ENCODE measurements at regions not wholly inside any gene's neighbourhood (a gene's known extent, or its start where the extent isn't known, plus 50 kb on each side); places are given as distances from the start of the nearest gene placed in this dataset.

DNA sequence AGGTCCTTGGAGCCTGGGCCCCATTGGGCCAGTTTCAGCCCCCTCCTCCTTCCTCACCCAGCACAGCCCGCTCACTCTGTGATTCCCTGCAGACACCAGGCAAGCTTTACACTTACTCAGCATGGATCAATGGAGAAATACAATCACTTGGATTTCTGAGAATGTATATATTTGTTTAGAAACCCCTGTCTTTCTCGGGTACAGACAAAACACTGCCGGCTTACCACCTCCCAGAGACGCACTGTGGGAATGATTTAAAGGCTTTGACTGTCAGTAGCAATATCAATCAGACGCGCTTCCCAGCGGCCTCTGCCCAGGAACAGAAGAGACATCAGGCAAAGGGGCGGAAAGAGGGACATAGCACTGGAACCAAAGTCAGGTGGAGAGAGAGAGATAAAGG is 186.5 kb downstream of the MAFB start:
- ChIA-PET POLR2A (no interaction called here), CTCF (no interaction called here)
- no peak overlapping the region for H3K4me3 ChIP-seq (ENCODE audit: low read depth, low read length)
- no peaks in the 10 kb centered on the region for H3K36me3 ChIP-seq (ENCODE audit: control insufficient read depth in 2 of 2, insufficient read depth in 1 of 2, low read length in 2 of 2)
- TF ChIP-seq GLIS2 (tag by site-specific recombination; IDR thresholded peaks at IDR 0.05) = no peak
- H3K9me3 ChIP-seq (ENCODE audit: control insufficient read depth, insufficient read depth, low read depth, low read length) = no peaks in the 10 kb centered on the region
- H3K4me1 ChIP-seq (ENCODE audit: control insufficient read depth, insufficient read depth, low read length) = no peaks in the 10 kb centered on the region
- no peak overlapping the region for H3K27ac ChIP-seq (ENCODE audit: extremely low read depth, low read depth, low read length)

DNA sequence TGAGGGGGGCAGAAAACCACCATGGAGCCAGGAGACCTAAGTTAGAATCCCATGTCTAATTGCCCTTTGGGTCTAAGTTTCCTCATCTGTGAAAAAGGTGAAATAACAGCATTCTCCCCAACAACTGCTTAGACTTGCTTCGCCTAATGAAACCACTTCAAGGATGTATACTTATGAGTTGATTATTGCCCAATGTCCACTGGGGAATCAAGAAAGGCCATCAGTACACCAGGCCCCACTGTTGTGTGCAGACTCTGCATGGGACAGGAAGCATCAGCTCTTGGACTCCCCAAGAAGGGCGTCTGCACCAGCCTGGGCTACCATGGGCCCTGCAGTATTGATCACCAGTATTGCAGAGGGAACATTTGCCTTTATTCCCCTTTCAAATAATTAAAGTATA is 189.6 kb downstream of the MAFB start:
- TF ChIP-seq, protein P1, sequence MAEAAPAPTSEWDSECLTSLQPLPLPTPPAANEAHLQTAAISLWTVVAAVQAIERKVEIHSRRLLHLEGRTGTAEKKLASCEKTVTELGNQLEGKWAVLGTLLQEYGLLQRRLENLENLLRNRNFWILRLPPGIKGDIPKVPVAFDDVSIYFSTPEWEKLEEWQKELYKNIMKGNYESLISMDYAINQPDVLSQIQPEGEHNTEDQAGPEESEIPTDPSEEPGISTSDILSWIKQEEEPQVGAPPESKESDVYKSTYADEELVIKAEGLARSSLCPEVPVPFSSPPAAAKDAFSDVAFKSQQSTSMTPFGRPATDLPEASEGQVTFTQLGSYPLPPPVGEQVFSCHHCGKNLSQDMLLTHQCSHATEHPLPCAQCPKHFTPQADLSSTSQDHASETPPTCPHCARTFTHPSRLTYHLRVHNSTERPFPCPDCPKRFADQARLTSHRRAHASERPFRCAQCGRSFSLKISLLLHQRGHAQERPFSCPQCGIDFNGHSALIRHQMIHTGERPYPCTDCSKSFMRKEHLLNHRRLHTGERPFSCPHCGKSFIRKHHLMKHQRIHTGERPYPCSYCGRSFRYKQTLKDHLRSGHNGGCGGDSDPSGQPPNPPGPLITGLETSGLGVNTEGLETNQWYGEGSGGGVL (tag by site-specific recombination; IDR thresholded peaks at IDR 0.05) = no peak
- no peak for TF ChIP-seq ZNF544 (tag by site-specific recombination; IDR thresholded peaks at IDR 0.05)
- no peak for TF ChIP-seq ZNF792 (tag by site-specific recombination; IDR thresholded peaks at IDR 0.05)
- TF ChIP-seq, protein P2, sequence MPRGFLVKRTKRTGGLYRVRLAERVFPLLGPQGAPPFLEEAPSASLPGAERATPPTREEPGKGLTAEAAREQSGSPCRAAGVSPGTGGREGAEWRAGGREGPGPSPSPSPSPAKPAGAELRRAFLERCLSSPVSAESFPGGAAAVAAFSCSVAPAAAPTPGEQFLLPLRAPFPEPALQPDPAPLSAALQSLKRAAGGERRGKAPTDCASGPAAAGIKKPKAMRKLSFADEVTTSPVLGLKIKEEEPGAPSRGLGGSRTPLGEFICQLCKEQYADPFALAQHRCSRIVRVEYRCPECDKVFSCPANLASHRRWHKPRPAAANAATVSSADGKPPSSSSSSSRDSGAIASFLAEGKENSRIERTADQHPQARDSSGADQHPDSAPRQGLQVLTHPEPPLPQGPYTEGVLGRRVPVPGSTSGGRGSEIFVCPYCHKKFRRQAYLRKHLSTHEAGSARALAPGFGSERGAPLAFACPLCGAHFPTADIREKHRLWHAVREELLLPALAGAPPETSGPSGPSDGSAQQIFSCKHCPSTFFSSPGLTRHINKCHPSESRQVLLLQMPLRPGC (tag by site-specific recombination; IDR thresholded peaks at IDR 0.05) = no peak
- no peak for TF ChIP-seq ZNF214 (tag by site-specific recombination; IDR thresholded peaks at IDR 0.05; ENCODE audit: borderline replicate concordance)
- TF ChIP-seq ZBTB20 (tag by site-specific recombination; IDR thresholded peaks at IDR 0.05) = no peak
- TF ChIP-seq MEIS1 (CRISPR knock-in tag; IDR thresholded peaks at IDR 0.05; ENCODE audit: borderline replicate concordance) = no peak
- TF ChIP-seq ZNF677 (tag by site-specific recombination; IDR thresholded peaks at IDR 0.05) = no peak
- TF ChIP-seq, protein P3, sequence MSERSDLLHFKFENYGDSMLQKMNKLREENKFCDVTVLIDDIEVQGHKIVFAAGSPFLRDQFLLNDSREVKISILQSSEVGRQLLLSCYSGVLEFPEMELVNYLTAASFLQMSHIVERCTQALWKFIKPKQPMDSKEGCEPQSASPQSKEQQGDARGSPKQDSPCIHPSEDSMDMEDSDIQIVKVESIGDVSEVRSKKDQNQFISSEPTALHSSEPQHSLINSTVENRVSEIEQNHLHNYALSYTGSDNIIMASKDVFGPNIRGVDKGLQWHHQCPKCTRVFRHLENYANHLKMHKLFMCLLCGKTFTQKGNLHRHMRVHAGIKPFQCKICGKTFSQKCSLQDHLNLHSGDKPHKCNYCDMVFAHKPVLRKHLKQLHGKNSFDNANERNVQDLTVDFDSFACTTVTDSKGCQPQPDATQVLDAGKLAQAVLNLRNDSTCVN (tag by site-specific recombination; optimal IDR thresholded peaks at IDR 0.05) = no peak
- no peak for TF ChIP-seq ZNF211 (tag by site-specific recombination; IDR thresholded peaks at IDR 0.05; ENCODE audit: low read depth)
- TF ChIP-seq ZNF830 (tag by site-specific recombination; IDR thresholded peaks at IDR 0.05; ENCODE audit: low read depth) = no peak
- TF ChIP-seq CTCF (tag by site-specific recombination; IDR thresholded peaks at IDR 0.05) = no peak
- TF ChIP-seq ZNF302 (tag by site-specific recombination; IDR thresholded peaks at IDR 0.05; ENCODE audit: low read depth) = no peak
- no peak for TF ChIP-seq KLF10 (tag by site-specific recombination; IDR thresholded peaks at IDR 0.05)
- no peak for TF ChIP-seq ZNF2 (tag by site-specific recombination; IDR thresholded peaks at IDR 0.05)
- TF ChIP-seq YY2 (tag by site-specific recombination; IDR thresholded peaks at IDR 0.05) = no peak
- TF ChIP-seq ZNF350 (tag by site-specific recombination; IDR thresholded peaks at IDR 0.05) = no peak
- TF ChIP-seq ZFP41 (tag by site-specific recombination; IDR thresholded peaks at IDR 0.05; ENCODE audit: borderline replicate concordance) = no peak
- TF ChIP-seq, protein P4, sequence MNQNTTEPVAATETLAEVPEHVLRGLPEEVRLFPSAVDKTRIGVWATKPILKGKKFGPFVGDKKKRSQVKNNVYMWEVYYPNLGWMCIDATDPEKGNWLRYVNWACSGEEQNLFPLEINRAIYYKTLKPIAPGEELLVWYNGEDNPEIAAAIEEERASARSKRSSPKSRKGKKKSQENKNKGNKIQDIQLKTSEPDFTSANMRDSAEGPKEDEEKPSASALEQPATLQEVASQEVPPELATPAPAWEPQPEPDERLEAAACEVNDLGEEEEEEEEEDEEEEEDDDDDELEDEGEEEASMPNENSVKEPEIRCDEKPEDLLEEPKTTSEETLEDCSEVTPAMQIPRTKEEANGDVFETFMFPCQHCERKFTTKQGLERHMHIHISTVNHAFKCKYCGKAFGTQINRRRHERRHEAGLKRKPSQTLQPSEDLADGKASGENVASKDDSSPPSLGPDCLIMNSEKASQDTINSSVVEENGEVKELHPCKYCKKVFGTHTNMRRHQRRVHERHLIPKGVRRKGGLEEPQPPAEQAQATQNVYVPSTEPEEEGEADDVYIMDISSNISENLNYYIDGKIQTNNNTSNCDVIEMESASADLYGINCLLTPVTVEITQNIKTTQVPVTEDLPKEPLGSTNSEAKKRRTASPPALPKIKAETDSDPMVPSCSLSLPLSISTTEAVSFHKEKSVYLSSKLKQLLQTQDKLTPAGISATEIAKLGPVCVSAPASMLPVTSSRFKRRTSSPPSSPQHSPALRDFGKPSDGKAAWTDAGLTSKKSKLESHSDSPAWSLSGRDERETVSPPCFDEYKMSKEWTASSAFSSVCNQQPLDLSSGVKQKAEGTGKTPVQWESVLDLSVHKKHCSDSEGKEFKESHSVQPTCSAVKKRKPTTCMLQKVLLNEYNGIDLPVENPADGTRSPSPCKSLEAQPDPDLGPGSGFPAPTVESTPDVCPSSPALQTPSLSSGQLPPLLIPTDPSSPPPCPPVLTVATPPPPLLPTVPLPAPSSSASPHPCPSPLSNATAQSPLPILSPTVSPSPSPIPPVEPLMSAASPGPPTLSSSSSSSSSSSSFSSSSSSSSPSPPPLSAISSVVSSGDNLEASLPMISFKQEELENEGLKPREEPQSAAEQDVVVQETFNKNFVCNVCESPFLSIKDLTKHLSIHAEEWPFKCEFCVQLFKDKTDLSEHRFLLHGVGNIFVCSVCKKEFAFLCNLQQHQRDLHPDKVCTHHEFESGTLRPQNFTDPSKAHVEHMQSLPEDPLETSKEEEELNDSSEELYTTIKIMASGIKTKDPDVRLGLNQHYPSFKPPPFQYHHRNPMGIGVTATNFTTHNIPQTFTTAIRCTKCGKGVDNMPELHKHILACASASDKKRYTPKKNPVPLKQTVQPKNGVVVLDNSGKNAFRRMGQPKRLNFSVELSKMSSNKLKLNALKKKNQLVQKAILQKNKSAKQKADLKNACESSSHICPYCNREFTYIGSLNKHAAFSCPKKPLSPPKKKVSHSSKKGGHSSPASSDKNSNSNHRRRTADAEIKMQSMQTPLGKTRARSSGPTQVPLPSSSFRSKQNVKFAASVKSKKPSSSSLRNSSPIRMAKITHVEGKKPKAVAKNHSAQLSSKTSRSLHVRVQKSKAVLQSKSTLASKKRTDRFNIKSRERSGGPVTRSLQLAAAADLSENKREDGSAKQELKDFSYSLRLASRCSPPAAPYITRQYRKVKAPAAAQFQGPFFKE (tag by site-specific recombination; IDR thresholded peaks at IDR 0.05; ENCODE audit: borderline replicate concordance) = no peak
- Histone ChIP-seq H3K4me1 (ENCODE audit: control insufficient read depth, insufficient read depth, low read length) (no peaks in the 10 kb centered on the region), H3K27ac (ENCODE audit: extremely low read depth, low read depth, low read length) (no peak overlapping the region), H3K9me3 (ENCODE audit: control insufficient read depth, insufficient read depth, low read depth, low read length) (no peaks in the 10 kb centered on the region), H3K4me3 (ENCODE audit: low read depth, low read length) (no peak overlapping the region), H3K36me3 (ENCODE audit: control insufficient read depth in 2 of 2, insufficient read depth in 1 of 2, low read length in 2 of 2) (no peaks in the 10 kb centered on the region)
- POLR2A ChIA-PET = no interaction called here
- CTCF ChIA-PET = no interaction called here

Data from HEK293 (cell line).